Stimulated activated CD4-positive, alpha-beta T cell treated with anti-CD3 and anti-CD28 coated beads, Interleukin-15, amount 100 ng/mL, for 24 hours (primary cell): ENCODE measurements at regions not wholly inside any gene's neighbourhood (a gene's known extent, or its start where the extent isn't known, plus 50 kb on each side); places are given as distances from the start of the nearest gene placed in this dataset.

Experiments
- DNase-seq: peaks from one replicate; pipeline ENCODE4 v3.0.0-alpha.2; 2020

DNA sequence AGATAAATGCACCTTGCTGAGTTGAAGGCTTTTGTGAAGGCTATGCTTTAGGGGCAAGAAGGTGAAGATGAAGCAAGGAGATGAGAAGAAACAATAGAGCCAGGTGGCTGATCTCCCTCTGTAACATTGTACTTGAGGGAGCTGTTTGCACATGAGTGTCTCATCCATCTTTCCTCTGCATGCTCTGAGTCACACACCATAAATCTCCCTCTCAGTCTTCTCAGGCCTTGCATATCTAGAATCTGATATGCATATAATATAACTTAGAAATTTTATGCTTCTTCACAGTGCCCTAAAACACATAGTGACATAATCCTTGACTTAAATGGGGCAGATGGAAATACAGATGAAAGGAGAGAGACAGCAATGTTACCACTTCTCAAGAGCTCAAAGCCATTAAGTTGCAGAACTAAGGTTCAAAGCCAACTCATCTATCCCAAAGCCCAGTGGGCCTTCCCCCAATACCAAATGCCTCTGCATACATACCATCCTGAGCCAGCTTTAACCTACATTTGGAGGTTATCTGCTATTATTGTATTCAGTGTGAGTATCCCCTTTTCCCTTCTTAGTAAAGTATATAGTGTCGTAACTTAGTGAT lies 62.4 kb upstream of the STXBP5 start:
- DNase-seq, result no peak

DNA sequence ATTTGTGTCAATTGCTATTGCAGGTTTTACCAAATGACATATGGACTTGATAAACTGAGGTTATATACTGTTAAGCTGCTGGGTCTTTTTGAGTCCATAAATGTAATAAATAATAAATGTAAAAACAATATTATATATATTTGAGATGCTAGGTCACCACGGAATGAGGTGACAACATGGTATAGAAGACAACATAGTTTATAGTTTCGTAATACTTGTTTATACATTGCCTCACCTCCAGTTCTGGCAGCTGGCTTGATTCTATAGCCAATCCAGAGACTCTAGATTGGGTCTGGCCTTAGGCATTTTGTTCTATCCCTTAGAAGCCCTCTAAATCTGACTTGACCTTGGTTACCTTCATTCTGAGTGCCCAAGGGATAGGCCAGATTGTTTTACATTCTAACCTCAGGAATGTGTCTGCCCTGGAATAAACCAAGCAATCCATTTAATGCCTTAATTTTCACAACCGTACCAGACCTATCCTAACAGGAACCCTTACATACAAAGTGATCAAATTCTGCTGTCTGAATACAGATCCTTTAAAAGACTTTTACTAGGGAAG lies 61.5 kb upstream of the STXBP5 start:
- no peak for DNase-seq

DNA sequence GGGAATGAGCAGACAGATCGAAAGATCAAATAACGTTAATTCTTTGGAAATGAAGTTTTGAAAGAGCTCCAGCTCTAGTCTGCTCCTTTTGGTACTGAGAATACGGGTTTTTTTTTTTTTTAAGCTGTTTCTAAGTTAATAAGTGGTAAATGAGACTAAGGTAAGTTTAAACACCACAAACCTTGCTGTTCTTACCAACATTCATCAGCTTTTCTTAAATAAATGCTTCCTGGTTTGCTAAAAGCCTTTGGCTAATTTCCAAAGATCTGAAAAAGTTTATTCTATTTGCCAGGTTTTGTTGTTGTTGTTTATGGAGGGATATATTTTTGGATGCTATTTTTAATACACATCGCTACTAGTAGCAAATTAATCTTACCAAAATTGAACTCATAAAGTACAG lies 55.1 kb upstream of the STXBP5 start:
- DNase-seq, result no peak

DNA sequence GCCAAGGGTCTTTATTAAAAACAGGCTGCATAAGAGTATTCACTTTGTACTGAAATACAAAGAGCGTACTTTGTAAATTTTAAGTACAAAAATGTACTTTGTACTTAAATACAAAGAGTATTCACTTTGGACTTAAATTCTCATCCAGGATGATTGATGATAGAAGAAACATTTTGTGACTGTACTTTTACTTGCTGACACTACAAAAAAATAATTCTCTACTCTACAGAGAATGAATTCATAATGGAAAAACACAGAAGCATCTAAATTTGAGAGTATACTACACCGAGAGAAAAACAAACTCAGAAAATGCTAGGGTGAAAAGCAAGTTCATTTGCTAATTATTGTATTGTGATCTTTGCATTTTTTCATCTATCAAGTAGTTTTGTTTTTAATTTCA lies 54.4 kb upstream of the STXBP5 start:
- no peak for DNase-seq

DNA sequence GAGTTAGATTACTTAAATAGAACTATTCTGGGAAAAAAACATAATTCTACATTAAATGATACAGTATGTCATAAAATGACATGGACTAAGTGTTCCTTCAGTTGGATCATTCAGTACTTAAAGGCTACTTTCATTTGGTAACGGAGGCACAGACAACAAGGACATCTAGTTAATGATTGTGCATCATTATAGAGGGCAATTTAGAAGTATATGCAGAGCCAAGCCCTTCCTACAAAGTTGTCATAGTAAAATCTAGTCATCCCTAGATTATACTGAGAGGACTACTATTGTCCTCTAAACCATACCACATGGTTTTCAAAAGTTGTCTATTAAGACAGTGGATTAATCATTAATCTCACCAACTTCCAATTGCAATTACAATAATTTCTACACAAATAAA lies 53.9 kb upstream of the STXBP5 start:
- no peak for DNase-seq
